ENCODE measurements at regions not wholly inside any gene's neighbourhood (a gene's known extent, or its start where the extent isn't known, plus 50 kb on each side); places are given as distances from the start of the nearest gene placed in this dataset.

- no peaks in the 10 kb centered on the region for H3K27me3 ChIP-seq (replicated peaks)
- no peaks in the 10 kb centered on the region for H3K36me3 ChIP-seq (replicated peaks)
- H3K4me3 ChIP-seq (ENCODE audit: low read depth, low read length), result no peak overlapping the region
- no peak for TF ChIP-seq CTCF (IDR thresholded peaks at IDR 0.05; ENCODE audit: low read depth, low read length, missing control alignments)
- DNase-seq, result no peak
- in situ Hi-C loops (cut with HindIII; ENCODE audit: low pct_ligation_motif_present, low sequenced_read_pairs), result no loop called here
- H3K27ac ChIP-seq, result no peak overlapping the region
Observed at GRCh38 chr4:129488427-129488826, 392.5 kb downstream of the C4orf33 start.

GRCh38 chr4:129490516-129490915 lies 394.6 kb downstream of the C4orf33 start:
- Histone ChIP-seq H3K4me3 (ENCODE audit: low read depth, low read length) (no peak overlapping the region), H3K27ac (no peak overlapping the region), H3K36me3 (replicated peaks) (no peaks in the 10 kb centered on the region), H3K27me3 (replicated peaks) (no peaks in the 10 kb centered on the region)
- no peak for TF ChIP-seq CTCF (IDR thresholded peaks at IDR 0.05; ENCODE audit: low read depth, low read length, missing control alignments)
- in situ Hi-C loops (cut with HindIII; ENCODE audit: low pct_ligation_motif_present, low sequenced_read_pairs), result no loop called here
- DNase-seq, result no peak

DNA sequence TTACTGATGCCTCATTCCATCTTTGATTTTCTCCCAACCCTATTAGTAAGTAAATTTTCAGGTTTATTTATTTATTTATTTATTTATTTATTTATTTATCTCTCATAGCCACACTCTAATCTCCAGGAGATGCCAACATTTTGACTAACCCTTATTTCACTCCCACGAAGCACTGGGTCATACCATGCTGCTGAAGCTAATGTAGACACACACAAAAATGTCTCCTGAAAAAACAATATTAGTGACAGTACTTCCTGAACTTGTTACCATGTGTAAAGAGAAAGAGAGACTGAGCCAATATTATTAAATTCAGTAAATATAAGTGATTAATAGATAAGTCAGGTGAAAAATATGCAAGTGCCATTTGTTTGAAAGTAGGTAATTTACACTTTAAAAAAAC lies 402.7 kb downstream of the C4orf33 start:
- Histone ChIP-seq H3K27ac (no peak overlapping the region), H3K4me3 (ENCODE audit: low read depth, low read length) (no peak overlapping the region), H3K36me3 (replicated peaks) (no peaks in the 10 kb centered on the region), H3K27me3 (replicated peaks) (no peaks in the 10 kb centered on the region)
- TF ChIP-seq CTCF (IDR thresholded peaks at IDR 0.05; ENCODE audit: low read depth, low read length, missing control alignments), result no peak
- in situ Hi-C loops (cut with HindIII; ENCODE audit: low pct_ligation_motif_present, low sequenced_read_pairs), result no loop called here
- no peak for DNase-seq

DNA sequence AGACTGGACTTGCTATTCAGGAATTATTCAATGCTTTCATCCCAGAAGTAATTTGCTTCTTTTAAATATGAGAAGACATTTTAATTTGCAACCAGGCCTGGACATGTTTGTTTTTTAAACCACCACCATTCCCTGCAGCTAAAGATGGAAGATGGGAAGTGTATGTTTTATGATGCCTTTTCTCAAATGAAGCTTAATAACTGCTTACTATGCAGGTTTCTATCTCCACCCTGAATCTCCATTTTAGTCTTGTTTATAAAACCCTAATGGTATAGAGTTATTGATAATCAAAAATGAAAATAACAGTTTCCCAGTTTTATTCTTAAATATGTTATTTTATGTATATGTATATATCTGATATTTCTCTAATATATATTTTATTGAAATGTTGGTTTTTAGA lies 418.9 kb downstream of the C4orf33 start:
- no peak for DNase-seq
- TF ChIP-seq CTCF (IDR thresholded peaks at IDR 0.05; ENCODE audit: low read depth, low read length, missing control alignments), result no peak
- in situ Hi-C loops (cut with HindIII; ENCODE audit: low pct_ligation_motif_present, low sequenced_read_pairs), result no loop called here

GRCh38 chr4:129515356-129515755 lies 419.4 kb downstream of the C4orf33 start:
- Histone ChIP-seq H3K27me3 (replicated peaks) (no peaks in the 10 kb centered on the region), H3K4me3 (ENCODE audit: low read depth, low read length) (no peak overlapping the region), H3K36me3 (replicated peaks) (no peaks in the 10 kb centered on the region), H3K27ac (no peak overlapping the region)
- no peak for TF ChIP-seq CTCF (IDR thresholded peaks at IDR 0.05; ENCODE audit: low read depth, low read length, missing control alignments)
- DNase-seq, result no peak
- in situ Hi-C loops (cut with HindIII; ENCODE audit: low pct_ligation_motif_present, low sequenced_read_pairs), result no loop called here

More for the DNA sequence above, 418.9 kb downstream of the C4orf33 start:
- Histone ChIP-seq H3K4me3 (ENCODE audit: low read depth, low read length) (no peak overlapping the region), H3K27ac (no peak overlapping the region), H3K27me3 (replicated peaks) (no peaks in the 10 kb centered on the region), H3K36me3 (replicated peaks) (no peaks in the 10 kb centered on the region)

DNA sequence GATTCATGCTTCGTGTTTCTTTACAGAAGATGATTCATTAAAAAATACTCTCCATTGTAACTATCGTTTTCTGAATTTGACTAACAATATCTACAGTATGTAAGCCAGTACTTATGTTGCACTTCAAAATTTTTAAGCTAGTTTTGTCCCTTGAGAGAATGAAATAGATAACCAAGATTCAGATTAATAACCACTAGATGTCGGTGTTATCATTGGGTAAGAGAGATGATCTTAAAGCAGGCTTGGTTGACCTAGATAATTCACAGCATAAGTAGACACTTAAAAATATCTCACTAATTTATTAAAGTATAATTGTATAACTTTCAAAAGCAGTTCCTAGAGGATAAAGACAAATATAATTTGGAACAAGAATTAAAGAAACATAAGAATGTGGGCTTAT lies 430.9 kb downstream of the C4orf33 start:
- no peaks in the 10 kb centered on the region for H3K36me3 ChIP-seq (replicated peaks)
- DNase-seq, result no peak
- TF ChIP-seq CTCF (IDR thresholded peaks at IDR 0.05; ENCODE audit: low read depth, low read length, missing control alignments), result peak; percentile 23
- no peaks in the 10 kb centered on the region for H3K27me3 ChIP-seq (replicated peaks)
- no peak overlapping the region for H3K4me3 ChIP-seq (ENCODE audit: low read depth, low read length)
- in situ Hi-C loops (cut with HindIII; ENCODE audit: low pct_ligation_motif_present, low sequenced_read_pairs), result no loop called here
- H3K27ac ChIP-seq, result no peak overlapping the region

Data from brain microvascular endothelial cell (primary cell).